HAP-1 (cell line): ENCODE measurements at regions not wholly inside any gene's neighbourhood (a gene's known extent, or its start where the extent isn't known, plus 50 kb on each side); places are given as distances from the start of the nearest gene placed in this dataset.
"Not testable (repeated sequence)": the region's sequence is repeated elsewhere in the genome, so short reads cannot be mapped to it uniquely, and the experiment has no call there.

Source experiments
- DNase-seq, 2 experiments: peaks; one replicate each; pipeline ENCODE4 v3.0.0-alpha.2; 2016 to 2020; ENCODE audit warnings: low spot score in 2 of 2
- H3K27me3 ChIP-seq: fragments of 250-450 bp; sonication (Bioruptor Pico); 2 replicates; pipeline ENCODE4 v1.5.1; 2020; ENCODE audit warnings: low read depth, mild to moderate bottlenecking, moderate library complexity
- H3K36me3 ChIP-seq: fragments of 250-450 bp; sonication (Bioruptor Pico); replicated peaks from 2 replicates; pipeline ENCODE4 v1.5.1; 2020; ENCODE audit warnings: mild to moderate bottlenecking
- H3K4me1 ChIP-seq: fragments of 250-450 bp; sonication (Bioruptor Pico); 2 replicates; pipeline ENCODE4 v1.5.1; 2020; ENCODE audit warnings: mild to moderate bottlenecking
- H3K4me3 ChIP-seq: fragments of 250-450 bp; sonication (Bioruptor Pico); 2 replicates; pipeline ENCODE4 v1.5.1; 2020; ENCODE audit warnings: mild to moderate bottlenecking, moderate library complexity
- H3K9me3 ChIP-seq: fragments of 250-450 bp; sonication (Bioruptor Pico); 2 replicates; pipeline ENCODE4 v1.5.1; 2020; ENCODE audit warnings: mild to moderate bottlenecking, moderate library complexity
- in situ Hi-C: fragments of 300-500 bp; cut with MboI; formaldehyde crosslinking; loops from 3 replicates; pipeline ENCODE4 v1.14.3; 2020; ENCODE audit warnings: low sequenced_read_pairs, inconsistent platforms, mixed read lengths

GRCh38 chr14:25463480-25463879, 413.5 kb upstream of the STXBP6 start:
- DNase-seq, result no peak
- in situ Hi-C loops, result no loop called here
- no peak overlapping the region for H3K4me3 ChIP-seq
- H3K36me3 ChIP-seq, result no peaks in the 10 kb centered on the region
- no peaks in the 10 kb centered on the region for H3K27me3 ChIP-seq
- no peaks in the 10 kb centered on the region for H3K9me3 ChIP-seq
- H3K4me1 ChIP-seq, result no peaks in the 10 kb centered on the region

- Histone ChIP-seq H3K4me3 (no peak overlapping the region), H3K27me3 (no peaks in the 10 kb centered on the region), H3K9me3 (peaks cover under 1% of the 10 kb centered on the region; the same call in 1 of the 2 replicates), H3K4me1 (no peaks in the 10 kb centered on the region), H3K36me3 (no peaks in the 10 kb centered on the region)
- in situ Hi-C loops, result no loop called here
- no peak for DNase-seq
Measured at GRCh38 chr14:25461780-25462179, 411.8 kb upstream of the STXBP6 start.

- Histone ChIP-seq H3K4me3 (no peak overlapping the region), H3K4me1 (no peaks in the 10 kb centered on the region), H3K36me3 (no peaks in the 10 kb centered on the region), H3K9me3 (no peaks in the 10 kb centered on the region), H3K27me3 (no peaks in the 10 kb centered on the region)
- in situ Hi-C loops, result no loop called here
- DNase-seq, result no peak
Measured at GRCh38 chr14:25444381-25444780, 394.4 kb upstream of the STXBP6 start.

- H3K4me1 ChIP-seq, H3K4me3 ChIP-seq, DNase-seq, H3K27me3 ChIP-seq, in situ Hi-C loops, H3K9me3 ChIP-seq, H3K36me3 ChIP-seq: not testable (repeated sequence)
Measured at GRCh38 chr14:25440382-25440781, 390.4 kb upstream of the STXBP6 start.

GRCh38 chr14:25436906-25437305, 387.0 kb upstream of the STXBP6 start:
- Histone ChIP-seq H3K27me3 (no peaks in the 10 kb centered on the region), H3K4me1 (no peaks in the 10 kb centered on the region), H3K4me3 (no peak overlapping the region), H3K9me3 (no peaks in the 10 kb centered on the region), H3K36me3 (no peaks in the 10 kb centered on the region)
- in situ Hi-C loops, result no loop called here
- DNase-seq, result no peak

GRCh38 chr14:25436288-25436875, 386.4 kb upstream of the STXBP6 start:
- in situ Hi-C loops, result no loop called here
- DNase-seq, result no peak
- no peak overlapping the region for H3K4me3 ChIP-seq
- no peaks in the 10 kb centered on the region for H3K27me3 ChIP-seq
- no peaks in the 10 kb centered on the region for H3K9me3 ChIP-seq
- no peaks in the 10 kb centered on the region for H3K36me3 ChIP-seq
- no peaks in the 10 kb centered on the region for H3K4me1 ChIP-seq

GRCh38 chr14:25431211-25432076, 381.5 kb upstream of the STXBP6 start:
- no peaks in the 10 kb centered on the region for H3K4me1 ChIP-seq
- in situ Hi-C loops, result no loop called here
- no peaks in the 10 kb centered on the region for H3K9me3 ChIP-seq
- H3K36me3 ChIP-seq, result no peaks in the 10 kb centered on the region
- no peak overlapping the region for H3K4me3 ChIP-seq
- no peaks in the 10 kb centered on the region for H3K27me3 ChIP-seq
- peak in 1 of 2 experiments; percentile 8 for DNase-seq

GRCh38 chr14:25430808-25431207, 380.9 kb upstream of the STXBP6 start:
- no peaks in the 10 kb centered on the region for H3K9me3 ChIP-seq
- in situ Hi-C loops, result no loop called here

GRCh38 chr14:25412998-25413397, 363.1 kb upstream of the STXBP6 start:
- in situ Hi-C loops, result no loop called here
- no peaks in the 10 kb centered on the region for H3K36me3 ChIP-seq
- no peaks in the 10 kb centered on the region for H3K9me3 ChIP-seq
- H3K4me3 ChIP-seq, result no peak overlapping the region
- no peaks in the 10 kb centered on the region for H3K4me1 ChIP-seq
- no peaks in the 10 kb centered on the region for H3K27me3 ChIP-seq
- no peak for DNase-seq

More at GRCh38 chr14:25430808-25431207, 380.9 kb upstream of the STXBP6 start:
- no peaks in the 10 kb centered on the region for H3K36me3 ChIP-seq
- H3K4me3 ChIP-seq, result no peak overlapping the region
- no peaks in the 10 kb centered on the region for H3K4me1 ChIP-seq
- no peaks in the 10 kb centered on the region for H3K27me3 ChIP-seq
- no peak for DNase-seq

GRCh38 chr14:25411781-25412757, 362.1 kb upstream of the STXBP6 start:
- Histone ChIP-seq H3K9me3 (no peaks in the 10 kb centered on the region), H3K4me1 (no peaks in the 10 kb centered on the region), H3K36me3 (no peaks in the 10 kb centered on the region), H3K27me3 (no peaks in the 10 kb centered on the region), H3K4me3 (no peak overlapping the region)
- DNase-seq, result peak in 1 of 2 experiments; percentile 10
- in situ Hi-C loops, result no loop called here

- H3K4me3 ChIP-seq, result no peak overlapping the region
- H3K4me1 ChIP-seq, result no peaks in the 10 kb centered on the region
- no peaks in the 10 kb centered on the region for H3K9me3 ChIP-seq
- H3K27me3 ChIP-seq, result no peaks in the 10 kb centered on the region
- peak in 1 of 2 experiments; percentile 16 for DNase-seq
- H3K36me3 ChIP-seq, result no peaks in the 10 kb centered on the region
- in situ Hi-C loops, result no loop called here
Measured at GRCh38 chr14:25406818-25407217, 356.9 kb upstream of the STXBP6 start.

GRCh38 chr14:25400607-25401206, 350.8 kb upstream of the STXBP6 start:
- no peaks in the 10 kb centered on the region for H3K27me3 ChIP-seq
- peak; percentile 40 to 50 for DNase-seq
- no peaks in the 10 kb centered on the region for H3K4me1 ChIP-seq
- in situ Hi-C loops, result no loop called here
- H3K9me3 ChIP-seq, result no peaks in the 10 kb centered on the region
- no peaks in the 10 kb centered on the region for H3K36me3 ChIP-seq
- no peak overlapping the region for H3K4me3 ChIP-seq

- H3K4me3 ChIP-seq, result no peak overlapping the region
- H3K36me3 ChIP-seq, result no peaks in the 10 kb centered on the region
- no peak for DNase-seq
- no peaks in the 10 kb centered on the region for H3K27me3 ChIP-seq
- in situ Hi-C loops, result no loop called here
- H3K4me1 ChIP-seq, result no peaks in the 10 kb centered on the region
- no peaks in the 10 kb centered on the region for H3K9me3 ChIP-seq
Measured at GRCh38 chr14:25396128-25396527, 346.2 kb upstream of the STXBP6 start.
